H9 (cell line): ENCODE measurements at regions not wholly inside any gene's neighbourhood (a gene's known extent, or its start where the extent isn't known, plus 50 kb on each side); places are given as distances from the start of the nearest gene placed in this dataset.

Experiments
- DNase-seq: peaks from one replicate; pipeline ENCODE4 v3.0.0-alpha.2; 2017
- H2AFZ ChIP-seq: one replicate; pipeline ENCODE4 v1.6.1; 2013; ENCODE audit warnings: mild to moderate bottlenecking, low read length, control low read depth, moderate library complexity
- H2AK5ac ChIP-seq: 2 replicates; pipeline ENCODE4 v1.6.1; 2013; ENCODE audit warnings: low read length, control low read depth, mixed read lengths; ENCODE audit not compliant: insufficient read length
- H2BK120ac ChIP-seq: one replicate; pipeline ENCODE4 v1.6.1; 2013; ENCODE audit warnings: low read depth, mild to moderate bottlenecking, low read length, control low read depth, inconsistent platforms; ENCODE audit not compliant: poor library complexity, severe bottlenecking
- H2BK12ac ChIP-seq: 2 replicates; pipeline ENCODE4 v1.6.1; 2013; ENCODE audit warnings: low read length, control low read depth, mixed read lengths, low read depth; ENCODE audit not compliant: insufficient read length
- H2BK15ac ChIP-seq: 2 replicates; pipeline ENCODE4 v1.6.1; 2013; ENCODE audit warnings: low read depth, low read length, control low read depth
- H2BK20ac ChIP-seq: one replicate; pipeline ENCODE4 v1.6.1; 2013; ENCODE audit warnings: low read depth, mild to moderate bottlenecking, low read length, control low read depth, inconsistent platforms; ENCODE audit not compliant: poor library complexity, severe bottlenecking
- H2BK5ac ChIP-seq: 2 replicates; pipeline ENCODE4 v1.6.1; 2013; ENCODE audit warnings: low read length, control low read depth, mixed read lengths; ENCODE audit not compliant: insufficient read length
- H3K14ac ChIP-seq: 2 replicates; pipeline ENCODE4 v1.6.1; 2013; ENCODE audit warnings: low read length, control low read depth; ENCODE audit not compliant: insufficient read depth
- H3K18ac ChIP-seq: 2 replicates; pipeline ENCODE4 v1.6.1; 2013; ENCODE audit warnings: low read depth, mild to moderate bottlenecking, mixed read lengths, low read length, control low read depth; ENCODE audit not compliant: insufficient read length
- H3K23ac ChIP-seq: 2 replicates; pipeline ENCODE4 v1.6.1; 2013; ENCODE audit warnings: low read length, control low read depth, mixed read lengths, low read depth; ENCODE audit not compliant: insufficient read length
- H3K23me2 ChIP-seq: 2 replicates; pipeline ENCODE4 v1.6.1; 2013; ENCODE audit warnings: low read depth, mild to moderate bottlenecking, mixed read lengths, low read length, control low read depth; ENCODE audit not compliant: insufficient read length, poor library complexity, severe bottlenecking
- H3K27ac ChIP-seq: 2 replicates; pipeline ENCODE4 v1.5.1; 2013; ENCODE audit warnings: low read length, control low read depth, mixed read lengths, low read depth; ENCODE audit not compliant: insufficient read length
- H3K27me3 ChIP-seq: 2 replicates; pipeline ENCODE4 v1.6.1; 2013; ENCODE audit warnings: low read length, control low read depth, inconsistent platforms; ENCODE audit not compliant: insufficient read depth
- H3K4ac ChIP-seq: 2 replicates; pipeline ENCODE4 v1.6.1; 2013; ENCODE audit warnings: low read depth, mild to moderate bottlenecking, control low read depth, inconsistent platforms, low read length, moderate library complexity
- H3K4me1 ChIP-seq: 2 replicates; pipeline ENCODE4 v1.6.1; 2013; ENCODE audit warnings: low read length, control low read depth, inconsistent platforms; ENCODE audit not compliant: insufficient read depth
- H3K4me2 ChIP-seq: 2 replicates; pipeline ENCODE4 v1.6.1; 2013; ENCODE audit warnings: low read length, control low read depth, mixed read lengths; ENCODE audit not compliant: insufficient read length, insufficient read depth
- H3K56ac ChIP-seq: 2 replicates; pipeline ENCODE4 v1.6.1; 2013; ENCODE audit warnings: low read depth, mild to moderate bottlenecking, mixed read lengths, low read length, control low read depth; ENCODE audit not compliant: insufficient read length
- H3K79me1 ChIP-seq: 2 replicates; pipeline ENCODE4 v1.6.1; 2013; ENCODE audit warnings: low read depth, mild to moderate bottlenecking, moderate library complexity, low read length, control low read depth, inconsistent platforms; ENCODE audit not compliant: insufficient read depth, poor library complexity, severe bottlenecking
- H3K79me2 ChIP-seq: 2 replicates; pipeline ENCODE4 v1.6.1; 2013; ENCODE audit warnings: low read length, control low read depth, inconsistent platforms; ENCODE audit not compliant: insufficient read depth
- H3K9ac ChIP-seq: 2 replicates; pipeline ENCODE4 v1.6.1; 2013; ENCODE audit warnings: low read length, control low read depth, mixed read lengths; ENCODE audit not compliant: insufficient read length; ENCODE audit errors: extremely low read depth
- H3K9me3 ChIP-seq: one replicate; pipeline ENCODE4 v1.6.1; 2013; ENCODE audit warnings: low read depth, low read length, inconsistent platforms; ENCODE audit not compliant: control insufficient read depth
- H3T11ph ChIP-seq: one replicate; pipeline ENCODE4 v1.6.1; 2013; ENCODE audit warnings: mild to moderate bottlenecking, low read length, control low read depth, inconsistent platforms
- H4K20me1 ChIP-seq: one replicate; pipeline ENCODE4 v1.6.1; 2013; ENCODE audit not compliant: control insufficient read depth, insufficient read length, insufficient read depth
- H4K5ac ChIP-seq: 2 replicates; pipeline ENCODE4 v1.6.1; 2013; ENCODE audit warnings: low read depth, mild to moderate bottlenecking, mixed read lengths, low read length, control low read depth; ENCODE audit not compliant: insufficient read length
- H4K8ac ChIP-seq: replicated peaks from 2 replicates; pipeline ENCODE4 v1.6.1; 2013; ENCODE audit warnings: low read length, control low read depth, mixed read lengths, low read depth; ENCODE audit not compliant: insufficient read length
- H4K91ac ChIP-seq: 2 replicates; pipeline ENCODE4 v1.6.1; 2013; ENCODE audit warnings: low read depth, mild to moderate bottlenecking, moderate library complexity, mixed read lengths, low read length, control low read depth; ENCODE audit not compliant: insufficient read length
- H3K27ac Mint-ChIP-seq, 3 experiments: 2 replicates in 2 of 3; 3 replicates in 1 of 3; pipeline ENCODE4 v1.8.0; 2020 to 2021; ENCODE audit warnings: mixed read lengths in 3 of 3, mild to moderate bottlenecking in 1 of 3, moderate library complexity in 1 of 3
- H3K27me3 Mint-ChIP-seq: 2 replicates; pipeline ENCODE4 v1.8.0; 2021; ENCODE audit warnings: low read depth, mild to moderate bottlenecking, moderate library complexity, mixed read lengths
- H3K36me3 Mint-ChIP-seq, 3 experiments: 2 replicates in 2 of 3; 3 replicates in 1 of 3; pipeline ENCODE4 v1.8.0; 2020 to 2021; ENCODE audit warnings: low read depth in 3 of 3, mixed read lengths in 3 of 3; ENCODE audit not compliant: insufficient read depth in 1 of 3
- H3K4me1 Mint-ChIP-seq, 2 experiments: 2 replicates each; pipeline ENCODE4 v1.8.0; 2020; ENCODE audit warnings: mixed read lengths in 2 of 2
- H3K4me3 Mint-ChIP-seq, 2 experiments: 2 replicates in 1 of 2; 3 replicates in 1 of 2; pipeline ENCODE4 v1.8.0; 2020 to 2021; ENCODE audit warnings: mild to moderate bottlenecking in 2 of 2, mixed read lengths in 2 of 2, moderate library complexity in 1 of 2
- H3K9me3 Mint-ChIP-seq, 2 experiments: 2 replicates in 1 of 2; 3 replicates in 1 of 2; pipeline ENCODE4 v1.8.0; 2020; ENCODE audit warnings: mild to moderate bottlenecking in 2 of 2, mixed read lengths in 2 of 2, moderate library complexity in 1 of 2
- WGBS: extraction: QIAGEN DNeasy Blood & Tissue Kit; methylation state at CpG from one replicate; pipeline ENCODE4 v1.1.7; 2013; ENCODE audit warnings: missing lambda C conversion rate, low lambda C conversion rate, mixed read lengths; ENCODE audit not compliant: insufficient read length; ENCODE audit errors: extremely low coverage; 5-methylcytosine and 5-hydroxymethylcytosine counted together
- TF ChIP-seq, protein P1 (sequence below): fragments of 200-600 bp; sonication (generic); conservative IDR thresholded peaks from 3 replicates; pipeline ENCODE4 v1.8.0; 2021; ENCODE audit warnings: antibody characterized with exemption, mild to moderate bottlenecking

DNA sequence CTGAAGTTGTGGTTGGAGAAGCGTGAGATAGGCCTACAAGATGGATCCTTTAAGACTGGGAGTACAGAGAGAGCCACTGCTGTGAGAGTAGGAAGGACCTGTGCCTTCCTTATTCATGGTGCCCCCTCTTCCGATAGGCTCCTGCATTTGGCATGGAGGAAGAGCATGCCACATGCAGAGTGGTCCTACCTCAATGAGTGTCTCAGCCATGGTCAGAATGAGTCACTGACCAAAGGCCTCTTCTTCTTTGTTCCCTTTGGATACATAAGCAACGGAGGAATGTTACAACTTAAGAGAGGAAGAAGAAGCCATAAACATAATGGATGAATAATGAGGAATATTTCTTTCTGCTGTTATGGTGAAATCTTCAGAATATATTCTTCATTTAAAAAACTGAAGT, 681.2 kb upstream of the GRM7 start:
- Histone ChIP-seq H4K5ac (no peak overlapping the region), H3K23ac (no peak overlapping the region), H3K9ac (no peak overlapping the region), H3K27me3 (no peaks in the 10 kb centered on the region), H3K9me3 (no peaks in the 10 kb centered on the region), H2AK5ac (no peak overlapping the region), H3K56ac (no peak overlapping the region), H2BK20ac (no peak overlapping the region), H3K23me2 (no peaks in the 10 kb centered on the region), H2BK12ac (no peak overlapping the region), H4K20me1 (no peaks in the 10 kb centered on the region), H3K4me2 (no peak overlapping the region), H3K18ac (no peak overlapping the region), H3K14ac (no peak overlapping the region), H2AFZ (no peak overlapping the region), H3K79me2 (no peaks in the 10 kb centered on the region), H3K79me1 (no peaks in the 10 kb centered on the region), H3K4ac (no peak overlapping the region), H4K8ac (no peak overlapping the region), H3K4me1 (no peaks in the 10 kb centered on the region; the same call in 1 of the 2 replicates), H2BK5ac (no peak overlapping the region), H2BK120ac (no peak overlapping the region), H3T11ph (no peak overlapping the region), H3K27ac (no peak overlapping the region), H2BK15ac (no peak overlapping the region), H4K91ac (no peak overlapping the region)
- no peak overlapping the region for H3K4me3 Mint-ChIP-seq
- H3K9me3 Mint-ChIP-seq = peaks cover 0 to 2% of the 10 kb centered on the region in 2 experiments; a peak in 2 of 5 replicates
- H3K27me3 Mint-ChIP-seq = no peaks in the 10 kb centered on the region
- WGBS = no CpG with 5 or more reads among the region's 3 CpGs
- H3K27ac Mint-ChIP-seq = no peak overlapping the region
- no peaks in the 10 kb centered on the region for H3K36me3 Mint-ChIP-seq
- TF ChIP-seq, protein P1, sequence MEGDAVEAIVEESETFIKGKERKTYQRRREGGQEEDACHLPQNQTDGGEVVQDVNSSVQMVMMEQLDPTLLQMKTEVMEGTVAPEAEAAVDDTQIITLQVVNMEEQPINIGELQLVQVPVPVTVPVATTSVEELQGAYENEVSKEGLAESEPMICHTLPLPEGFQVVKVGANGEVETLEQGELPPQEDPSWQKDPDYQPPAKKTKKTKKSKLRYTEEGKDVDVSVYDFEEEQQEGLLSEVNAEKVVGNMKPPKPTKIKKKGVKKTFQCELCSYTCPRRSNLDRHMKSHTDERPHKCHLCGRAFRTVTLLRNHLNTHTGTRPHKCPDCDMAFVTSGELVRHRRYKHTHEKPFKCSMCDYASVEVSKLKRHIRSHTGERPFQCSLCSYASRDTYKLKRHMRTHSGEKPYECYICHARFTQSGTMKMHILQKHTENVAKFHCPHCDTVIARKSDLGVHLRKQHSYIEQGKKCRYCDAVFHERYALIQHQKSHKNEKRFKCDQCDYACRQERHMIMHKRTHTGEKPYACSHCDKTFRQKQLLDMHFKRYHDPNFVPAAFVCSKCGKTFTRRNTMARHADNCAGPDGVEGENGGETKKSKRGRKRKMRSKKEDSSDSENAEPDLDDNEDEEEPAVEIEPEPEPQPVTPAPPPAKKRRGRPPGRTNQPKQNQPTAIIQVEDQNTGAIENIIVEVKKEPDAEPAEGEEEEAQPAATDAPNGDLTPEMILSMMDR = no peak
- H3K4me1 Mint-ChIP-seq = peaks cover 9 to 19% of the 10 kb centered on the region in 2 experiments
- no peak for DNase-seq
